ENCODE measurements at regions not wholly inside any gene's neighbourhood (a gene's known extent, or its start where the extent isn't known, plus 50 kb on each side); places are given as distances from the start of the nearest gene placed in this dataset.

GRCh38 chr12:46650688-46651087 lies 175.1 kb downstream of the SLC38A4 start:
- Histone ChIP-seq H2AFZ (ENCODE audit: low read depth) (no peak overlapping the region), H3F3A (replicated peaks; ENCODE audit: insufficient read depth) (peaks cover 10% of the 10 kb centered on the region), H3K36me3 (replicated peaks in 1 of 2; ENCODE audit: control insufficient read depth in 1 of 2, insufficient read depth in 2 of 2, low read length in 1 of 2) (no peaks in the 10 kb centered on the region), H3K4me1 (ENCODE audit: control insufficient read depth in 1 of 2, insufficient read depth in 2 of 2, low read depth in 1 of 2, low read length in 1 of 2) (no peaks in the 10 kb centered on the region), H3K79me2 (ENCODE audit: insufficient read depth) (no peaks in the 10 kb centered on the region), H3K27ac (ENCODE audit: low read depth in 2 of 2, low read length in 1 of 2) (peak overlapping the region in 1 of 2 experiments; percentile 81; a peak in 2 of 4 replicates), H3K9me3 (peaks cover 5% of the 10 kb centered on the region; the same call in 1 of the 2 replicates), H3K9ac (no peak overlapping the region), H3K9me2 (no peaks in the 10 kb centered on the region), H4K20me1 (ENCODE audit: insufficient read depth) (no peaks in the 10 kb centered on the region), H3K4me2 (no peak overlapping the region), H3K27me3 (ENCODE audit: insufficient read depth) (no peaks in the 10 kb centered on the region), H3K4me3 (ENCODE audit: low read depth in 2 of 2, low read length in 1 of 2) (no peak overlapping the region)
- TF ChIP-seq FOSL2 (IDR thresholded peaks at IDR 0.05; ENCODE audit: borderline replicate concordance, low read depth) (peak; percentile 50; the same call in 1 of the 2 replicates), TCF12 (IDR thresholded peaks at IDR 0.05) (peak; percentile 61), USF1 (IDR thresholded peaks at IDR 0.05; ENCODE audit: borderline replicate concordance, low read depth) (no peak), ELF1 (IDR thresholded peaks at IDR 0.05) (peak; percentile 10; the same call in 1 of the 2 replicates), FOXM1 (IDR thresholded peaks at IDR 0.05; ENCODE audit: low read depth) (peak; percentile 43; the same call in 1 of the 2 replicates), MXI1 (IDR thresholded peaks at IDR 0.05; ENCODE audit: low read depth, low read length) (no peak), EP300 (IDR thresholded peaks at IDR 0.05; ENCODE audit: borderline replicate concordance in 1 of 2, low read depth in 1 of 2, low read length in 1 of 2) (peak in 1 of 2 experiments; percentile 71; a peak in 1 of 4 replicates), PBX3 (IDR thresholded peaks at IDR 0.05) (peak; percentile 65), NFIC (IDR thresholded peaks at IDR 0.05; ENCODE audit: borderline replicate concordance) (no peak), TEAD4 (IDR thresholded peaks at IDR 0.05; ENCODE audit: borderline replicate concordance, insufficient read depth) (0 out of 2 replicates have a peak, but pooled peaks have one; percentile 38), JUND (IDR thresholded peaks at IDR 0.05) (peak; percentile 61), RXRA (IDR thresholded peaks at IDR 0.05; ENCODE audit: borderline replicate concordance, low read depth) (0 out of 2 replicates have a peak, but pooled peaks have one; percentile 16)
- TF ChIP-seq, protein P1, sequence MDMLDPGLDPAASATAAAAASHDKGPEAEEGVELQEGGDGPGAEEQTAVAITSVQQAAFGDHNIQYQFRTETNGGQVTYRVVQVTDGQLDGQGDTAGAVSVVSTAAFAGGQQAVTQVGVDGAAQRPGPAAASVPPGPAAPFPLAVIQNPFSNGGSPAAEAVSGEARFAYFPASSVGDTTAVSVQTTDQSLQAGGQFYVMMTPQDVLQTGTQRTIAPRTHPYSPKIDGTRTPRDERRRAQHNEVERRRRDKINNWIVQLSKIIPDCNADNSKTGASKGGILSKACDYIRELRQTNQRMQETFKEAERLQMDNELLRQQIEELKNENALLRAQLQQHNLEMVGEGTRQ (IDR thresholded peaks at IDR 0.05; ENCODE audit: borderline replicate concordance, low read depth, low read length) = no peak
- TF ChIP-seq, protein P2, sequence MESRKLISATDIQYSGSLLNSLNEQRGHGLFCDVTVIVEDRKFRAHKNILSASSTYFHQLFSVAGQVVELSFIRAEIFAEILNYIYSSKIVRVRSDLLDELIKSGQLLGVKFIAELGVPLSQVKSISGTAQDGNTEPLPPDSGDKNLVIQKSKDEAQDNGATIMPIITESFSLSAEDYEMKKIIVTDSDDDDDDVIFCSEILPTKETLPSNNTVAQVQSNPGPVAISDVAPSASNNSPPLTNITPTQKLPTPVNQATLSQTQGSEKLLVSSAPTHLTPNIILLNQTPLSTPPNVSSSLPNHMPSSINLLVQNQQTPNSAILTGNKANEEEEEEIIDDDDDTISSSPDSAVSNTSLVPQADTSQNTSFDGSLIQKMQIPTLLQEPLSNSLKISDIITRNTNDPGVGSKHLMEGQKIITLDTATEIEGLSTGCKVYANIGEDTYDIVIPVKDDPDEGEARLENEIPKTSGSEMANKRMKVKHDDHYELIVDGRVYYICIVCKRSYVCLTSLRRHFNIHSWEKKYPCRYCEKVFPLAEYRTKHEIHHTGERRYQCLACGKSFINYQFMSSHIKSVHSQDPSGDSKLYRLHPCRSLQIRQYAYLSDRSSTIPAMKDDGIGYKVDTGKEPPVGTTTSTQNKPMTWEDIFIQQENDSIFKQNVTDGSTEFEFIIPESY (IDR thresholded peaks at IDR 0.05; ENCODE audit: borderline replicate concordance, low read depth) = 0 out of 2 replicates have a peak, but pooled peaks have one; percentile 29
- ChIA-PET POLR2A (no interaction called here), CTCF (interaction anchor here (1.4 kb wide), 1 partner anchor 526 kb away, joined by 3 read pairs; no protein-coding TSS in a partner anchor)
- no peak for DNase-seq
- 19% methylated on average over 4 of the region's 4 CpGs for WGBS (ENCODE audit: low lambda C conversion rate)
